ENCODE measurements at regions not wholly inside any gene's neighbourhood (a gene's known extent, or its start where the extent isn't known, plus 50 kb on each side); places are given as distances from the start of the nearest gene placed in this dataset.

GRCh38 chr5:156273325-156273724 lies 53.6 kb upstream of the SGCD start:
- TF ChIP-seq, protein P1, sequence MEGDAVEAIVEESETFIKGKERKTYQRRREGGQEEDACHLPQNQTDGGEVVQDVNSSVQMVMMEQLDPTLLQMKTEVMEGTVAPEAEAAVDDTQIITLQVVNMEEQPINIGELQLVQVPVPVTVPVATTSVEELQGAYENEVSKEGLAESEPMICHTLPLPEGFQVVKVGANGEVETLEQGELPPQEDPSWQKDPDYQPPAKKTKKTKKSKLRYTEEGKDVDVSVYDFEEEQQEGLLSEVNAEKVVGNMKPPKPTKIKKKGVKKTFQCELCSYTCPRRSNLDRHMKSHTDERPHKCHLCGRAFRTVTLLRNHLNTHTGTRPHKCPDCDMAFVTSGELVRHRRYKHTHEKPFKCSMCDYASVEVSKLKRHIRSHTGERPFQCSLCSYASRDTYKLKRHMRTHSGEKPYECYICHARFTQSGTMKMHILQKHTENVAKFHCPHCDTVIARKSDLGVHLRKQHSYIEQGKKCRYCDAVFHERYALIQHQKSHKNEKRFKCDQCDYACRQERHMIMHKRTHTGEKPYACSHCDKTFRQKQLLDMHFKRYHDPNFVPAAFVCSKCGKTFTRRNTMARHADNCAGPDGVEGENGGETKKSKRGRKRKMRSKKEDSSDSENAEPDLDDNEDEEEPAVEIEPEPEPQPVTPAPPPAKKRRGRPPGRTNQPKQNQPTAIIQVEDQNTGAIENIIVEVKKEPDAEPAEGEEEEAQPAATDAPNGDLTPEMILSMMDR (conservative IDR thresholded peaks at IDR 0.05; ENCODE audit: low read depth, low read length) = no peak
- no peak for TF ChIP-seq FOS (IDR thresholded peaks at IDR 0.05; ENCODE audit: low read depth, low read length)
- TF ChIP-seq POLR2A (IDR thresholded peaks at IDR 0.05; ENCODE audit: low read depth, low read length) = no peak
- TF ChIP-seq, protein P2, sequence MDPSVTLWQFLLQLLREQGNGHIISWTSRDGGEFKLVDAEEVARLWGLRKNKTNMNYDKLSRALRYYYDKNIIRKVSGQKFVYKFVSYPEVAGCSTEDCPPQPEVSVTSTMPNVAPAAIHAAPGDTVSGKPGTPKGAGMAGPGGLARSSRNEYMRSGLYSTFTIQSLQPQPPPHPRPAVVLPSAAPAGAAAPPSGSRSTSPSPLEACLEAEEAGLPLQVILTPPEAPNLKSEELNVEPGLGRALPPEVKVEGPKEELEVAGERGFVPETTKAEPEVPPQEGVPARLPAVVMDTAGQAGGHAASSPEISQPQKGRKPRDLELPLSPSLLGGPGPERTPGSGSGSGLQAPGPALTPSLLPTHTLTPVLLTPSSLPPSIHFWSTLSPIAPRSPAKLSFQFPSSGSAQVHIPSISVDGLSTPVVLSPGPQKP (IDR thresholded peaks at IDR 0.05; ENCODE audit: borderline replicate concordance, low read depth, low read length) = no peak
- TF ChIP-seq RCOR1 (IDR thresholded peaks at IDR 0.05; ENCODE audit: insufficient replicate concordance, low read length) = no peak
- no peak for TF ChIP-seq CHD1 (IDR thresholded peaks at IDR 0.05; ENCODE audit: low read depth, low read length)
